ENCODE measurements at regions not wholly inside any gene's neighbourhood (a gene's known extent, or its start where the extent isn't known, plus 50 kb on each side); places are given as distances from the start of the nearest gene placed in this dataset.

GRCh38 chrX:39507617-39508299, 590.0 kb downstream of the BCOR start:
- Histone ChIP-seq H3K9me3 (ENCODE audit: low read length) (no peaks in the 10 kb centered on the region), H4K20me1 (ENCODE audit: insufficient read depth) (no peaks in the 10 kb centered on the region), H3K79me2 (replicated peaks; ENCODE audit: insufficient read depth, low read length) (no peaks in the 10 kb centered on the region), H3F3A (ENCODE audit: insufficient read depth, low read length, poor library complexity, severe bottlenecking) (no peaks in the 10 kb centered on the region), H3K4me2 (ENCODE audit: low read length) (no peak overlapping the region), H3K27ac (ENCODE audit: low read length) (no peak overlapping the region), H3K36me3 (ENCODE audit: insufficient read depth, low read length) (no peaks in the 10 kb centered on the region), H3K4me3 (ENCODE audit: low read length) (no peak overlapping the region), H2AFZ (ENCODE audit: low read depth, low read length) (no peak overlapping the region), H3K9ac (ENCODE audit: low read length) (no peak overlapping the region), H3K9me2 (ENCODE audit: insufficient read depth, low read length) (no peaks in the 10 kb centered on the region), H3K27me3 (ENCODE audit: insufficient read depth, low read depth, low read length) (no peaks in the 10 kb centered on the region)
- TF ChIP-seq MXI1 (conservative IDR thresholded peaks at IDR 0.05; ENCODE audit: poor library complexity, severe bottlenecking) (no peak), REST (IDR thresholded peaks at IDR 0.05; ENCODE audit: borderline replicate concordance) (no peak), CTCF (IDR thresholded peaks at IDR 0.05; ENCODE audit: poor library complexity, severe bottlenecking) (no peak), RAD21 (conservative IDR thresholded peaks at IDR 0.05) (no peak), POLR2AphosphoS5 (IDR thresholded peaks at IDR 0.05) (no peak), EP300 (conservative IDR thresholded peaks at IDR 0.05; ENCODE audit: poor library complexity, severe bottlenecking) (no peak)

- H3K27ac ChIP-seq (ENCODE audit: low read length) = no peak overlapping the region
- no peaks in the 10 kb centered on the region for H3K36me3 ChIP-seq (ENCODE audit: insufficient read depth, low read length)
- H3F3A ChIP-seq (ENCODE audit: insufficient read depth, low read length, poor library complexity, severe bottlenecking) = no peaks in the 10 kb centered on the region
- H3K4me3 ChIP-seq (ENCODE audit: low read length) = no peak overlapping the region
- no peaks in the 10 kb centered on the region for H3K9me2 ChIP-seq (ENCODE audit: insufficient read depth, low read length)
- no peaks in the 10 kb centered on the region for H3K79me2 ChIP-seq (replicated peaks; ENCODE audit: insufficient read depth, low read length)
- no peaks in the 10 kb centered on the region for H4K20me1 ChIP-seq (ENCODE audit: insufficient read depth)
- H3K9ac ChIP-seq (ENCODE audit: low read length) = no peak overlapping the region
- no peak overlapping the region for H3K4me2 ChIP-seq (ENCODE audit: low read length)
- H2AFZ ChIP-seq (ENCODE audit: low read depth, low read length) = no peak overlapping the region
- H3K9me3 ChIP-seq (ENCODE audit: low read length) = no peaks in the 10 kb centered on the region
- no peak for TF ChIP-seq RAD21 (conservative IDR thresholded peaks at IDR 0.05)
- no peak for TF ChIP-seq EZH2 (IDR thresholded peaks at IDR 0.05; ENCODE audit: borderline replicate concordance, insufficient read depth, low read length, poor library complexity, severe bottlenecking)
- TF ChIP-seq TAF1 (IDR thresholded peaks at IDR 0.05; ENCODE audit: low read depth) = no peak
- no peak for TF ChIP-seq MXI1 (conservative IDR thresholded peaks at IDR 0.05; ENCODE audit: poor library complexity, severe bottlenecking)
- TF ChIP-seq EP300 (conservative IDR thresholded peaks at IDR 0.05; ENCODE audit: poor library complexity, severe bottlenecking) = no peak
- no peak for TF ChIP-seq CTCF (IDR thresholded peaks at IDR 0.05; ENCODE audit: poor library complexity, severe bottlenecking)
- TF ChIP-seq REST (IDR thresholded peaks at IDR 0.05; ENCODE audit: borderline replicate concordance) = no peak
- TF ChIP-seq SMC3 (conservative IDR thresholded peaks at IDR 0.05; ENCODE audit: poor library complexity) = no peak
- TF ChIP-seq POLR2AphosphoS5 (IDR thresholded peaks at IDR 0.05) = no peak
- no peaks in the 10 kb centered on the region for H3K27me3 ChIP-seq (ENCODE audit: insufficient read depth, low read depth, low read length)
These were observed 589.5 kb downstream of the BCOR start for GRCh38 chrX:39508300-39508692.
